DMS53 treated with DMSO at 0.1 percent for 48 hours (cell line): ENCODE measurements at regions not wholly inside any gene's neighbourhood (a gene's known extent, or its start where the extent isn't known, plus 50 kb on each side); places are given as distances from the start of the nearest gene placed in this dataset.
"Not testable (repeated sequence)": the region's sequence is repeated elsewhere in the genome, so short reads cannot be mapped to it uniquely, and the experiment has no call there.

Source experiments
- DNase-seq: peaks from one replicate; lab custom pipeline; 2025; ENCODE audit not compliant: unreplicated experiment; lab: John Stamatoyannopoulos, UW

GRCh38 chr2:155600296-155600695, 732.2 kb downstream of the NR4A2 start:
- DNase-seq = no peak

GRCh38 chr2:155599834-155600233, 732.7 kb downstream of the NR4A2 start:
- DNase-seq = no peak

- no peak for DNase-seq
Measured at GRCh38 chr2:155583674-155584195, 748.8 kb downstream of the NR4A2 start.

GRCh38 chr2:155574941-155575340, 757.6 kb downstream of the NR4A2 start:
- DNase-seq = no peak

GRCh38 chr2:155547571-155547970, 785.0 kb downstream of the NR4A2 start:
- no peak for DNase-seq

DNA sequence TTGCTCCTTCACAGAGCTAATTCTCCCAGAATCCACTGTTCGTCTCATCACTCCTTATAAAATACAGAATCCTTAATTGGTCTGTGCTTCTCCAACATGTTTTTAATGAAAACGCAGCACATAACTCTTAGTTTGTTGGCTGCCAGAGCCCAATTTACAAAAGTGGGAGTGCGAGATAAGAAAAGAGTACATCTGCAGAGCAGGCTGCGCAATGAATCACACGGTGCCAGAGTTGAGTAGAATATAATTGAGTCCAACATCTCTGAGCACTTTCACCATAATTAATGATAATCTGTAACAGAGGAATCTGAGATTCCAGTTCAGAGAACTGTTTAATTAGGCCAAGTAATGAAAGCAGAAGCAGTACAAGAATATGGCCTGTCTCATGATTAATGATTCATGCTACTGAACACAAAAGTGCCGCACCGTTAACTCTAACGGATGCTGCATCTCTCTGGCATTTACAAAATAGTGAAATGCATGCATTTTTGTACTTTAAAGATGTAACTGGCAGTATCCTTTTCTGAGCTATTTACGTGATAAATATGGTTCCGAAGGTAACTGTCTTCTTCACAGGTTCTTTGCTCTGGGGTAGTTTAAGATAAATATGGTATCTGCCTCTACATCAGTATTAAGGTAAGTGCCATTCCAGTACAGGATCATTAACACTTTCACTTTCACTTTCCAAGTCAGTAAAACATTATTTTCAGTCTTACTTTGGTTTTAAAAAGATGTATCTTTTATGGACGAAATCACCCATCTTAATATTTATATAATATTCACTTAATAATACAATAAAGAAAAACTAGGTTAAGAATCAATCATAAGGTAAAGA, 785.6 kb downstream of the NR4A2 start:
- DNase-seq = no peak

GRCh38 chr2:155539028-155539427, 793.5 kb downstream of the NR4A2 start:
- not testable (repeated sequence) for DNase-seq

GRCh38 chr2:155528034-155528433, 804.5 kb downstream of the NR4A2 start:
- DNase-seq = no peak

GRCh38 chr2:155525199-155525598, 807.3 kb downstream of the NR4A2 start:
- no peak for DNase-seq

- no peak for DNase-seq
Measured at GRCh38 chr2:155519529-155520130, 812.9 kb downstream of the NR4A2 start.

DNA sequence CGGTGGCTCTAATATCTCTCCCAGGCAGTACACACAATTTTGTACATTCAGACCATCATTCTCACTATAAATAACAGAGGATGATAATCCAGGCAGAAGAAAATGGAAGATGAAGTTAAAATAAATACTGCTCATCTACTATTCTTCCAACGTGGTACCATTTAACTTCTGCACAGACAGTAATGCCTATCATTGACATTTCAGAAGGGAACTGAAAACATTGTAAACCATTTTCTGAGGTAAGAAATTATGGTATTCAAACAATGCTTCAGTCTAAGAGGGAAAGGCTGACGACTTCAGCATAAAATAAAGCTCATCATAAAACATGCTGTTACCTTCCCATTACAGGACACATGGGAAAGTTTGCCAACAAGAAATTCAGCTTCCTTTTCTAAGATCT, 814.4 kb downstream of the NR4A2 start:
- DNase-seq = no peak

GRCh38 chr2:155517362-155517761, 815.2 kb downstream of the NR4A2 start:
- no peak for DNase-seq

GRCh38 chr2:155513248-155513647, 814.8 kb downstream of the KCNJ3 start:
- no peak for DNase-seq

- no peak for DNase-seq
Measured at GRCh38 chr2:155502766-155503165, 804.3 kb downstream of the KCNJ3 start.

GRCh38 chr2:155498106-155498505, 799.6 kb downstream of the KCNJ3 start:
- no peak for DNase-seq

DNA sequence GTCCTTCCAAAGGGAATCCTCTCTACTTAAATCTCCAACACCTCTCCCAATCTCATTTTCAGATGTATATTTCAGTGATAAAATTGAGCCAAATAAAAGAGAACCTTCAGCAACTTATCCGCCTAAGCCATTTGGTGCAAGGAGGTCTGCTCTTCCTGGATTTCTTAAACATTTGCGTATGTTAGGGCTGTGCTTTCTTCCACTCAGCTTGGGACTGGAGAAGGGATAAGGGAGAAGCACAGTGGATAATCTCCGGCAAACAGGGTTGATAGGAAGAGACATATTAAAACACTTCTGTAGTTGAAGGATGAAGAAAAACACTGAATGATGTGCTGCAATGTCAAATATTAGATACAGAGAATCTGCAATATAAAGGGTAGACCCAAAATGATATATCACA, 796.2 kb downstream of the KCNJ3 start:
- DNase-seq = no peak

GRCh38 chr2:155485141-155485842, 786.8 kb downstream of the KCNJ3 start:
- peak; percentile 49 for DNase-seq

- DNase-seq = no peak
Measured at GRCh38 chr2:155481141-155481540, 782.6 kb downstream of the KCNJ3 start.

GRCh38 chr2:155472018-155472417, 773.5 kb downstream of the KCNJ3 start:
- not testable (repeated sequence) for DNase-seq

- no peak for DNase-seq
Measured at GRCh38 chr2:155456222-155456621, 757.7 kb downstream of the KCNJ3 start.

- DNase-seq = no peak
Measured at GRCh38 chr2:155442755-155443372, 744.4 kb downstream of the KCNJ3 start.
